Neural progenitor cell (in vitro differentiated cells): ENCODE measurements at regions not wholly inside any gene's neighbourhood (a gene's known extent, or its start where the extent isn't known, plus 50 kb on each side); places are given as distances from the start of the nearest gene placed in this dataset.

Experiments used
- EZH2 ChIP-seq: fragments of 200-600 bp; sonication (generic); IDR thresholded peaks from 2 replicates; pipeline ENCODE4 v1.6.1; 2017; ENCODE audit warnings: antibody characterized with exemption, mild to moderate bottlenecking, moderate library complexity
- TF ChIP-seq, protein P1 (sequence below): fragments of 200-600 bp; sonication (generic); IDR thresholded peaks from 2 replicates; pipeline ENCODE4 v1.5.1; 2017; ENCODE audit warnings: antibody characterized with exemption, mild to moderate bottlenecking

DNA sequence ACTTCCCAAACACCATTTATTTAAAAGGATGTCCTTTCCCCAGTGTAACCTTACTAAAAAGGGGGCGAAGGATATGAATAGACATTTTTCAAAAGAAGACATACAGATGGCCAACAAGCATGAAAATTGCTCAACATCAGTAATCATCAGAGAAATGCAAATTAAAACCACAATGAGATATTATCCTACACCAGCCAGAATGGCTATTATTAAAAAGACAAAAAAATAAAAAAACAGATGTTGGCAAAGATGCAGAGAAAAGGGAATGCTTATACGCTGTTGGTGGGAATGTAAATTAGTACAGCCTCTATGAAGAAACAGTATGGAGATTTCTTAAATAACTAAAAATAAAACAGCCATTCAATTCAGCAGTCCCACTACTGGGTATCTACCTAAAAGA is 142.3 kb upstream of the NT5C1B start:
- TF ChIP-seq, protein P1, sequence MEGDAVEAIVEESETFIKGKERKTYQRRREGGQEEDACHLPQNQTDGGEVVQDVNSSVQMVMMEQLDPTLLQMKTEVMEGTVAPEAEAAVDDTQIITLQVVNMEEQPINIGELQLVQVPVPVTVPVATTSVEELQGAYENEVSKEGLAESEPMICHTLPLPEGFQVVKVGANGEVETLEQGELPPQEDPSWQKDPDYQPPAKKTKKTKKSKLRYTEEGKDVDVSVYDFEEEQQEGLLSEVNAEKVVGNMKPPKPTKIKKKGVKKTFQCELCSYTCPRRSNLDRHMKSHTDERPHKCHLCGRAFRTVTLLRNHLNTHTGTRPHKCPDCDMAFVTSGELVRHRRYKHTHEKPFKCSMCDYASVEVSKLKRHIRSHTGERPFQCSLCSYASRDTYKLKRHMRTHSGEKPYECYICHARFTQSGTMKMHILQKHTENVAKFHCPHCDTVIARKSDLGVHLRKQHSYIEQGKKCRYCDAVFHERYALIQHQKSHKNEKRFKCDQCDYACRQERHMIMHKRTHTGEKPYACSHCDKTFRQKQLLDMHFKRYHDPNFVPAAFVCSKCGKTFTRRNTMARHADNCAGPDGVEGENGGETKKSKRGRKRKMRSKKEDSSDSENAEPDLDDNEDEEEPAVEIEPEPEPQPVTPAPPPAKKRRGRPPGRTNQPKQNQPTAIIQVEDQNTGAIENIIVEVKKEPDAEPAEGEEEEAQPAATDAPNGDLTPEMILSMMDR, result no peak
- no peak for TF ChIP-seq EZH2
